ENCODE measurements at regions not wholly inside any gene's neighbourhood (a gene's known extent, or its start where the extent isn't known, plus 50 kb on each side); places are given as distances from the start of the nearest gene placed in this dataset.
"Not testable (repeated sequence)": the region's sequence is repeated elsewhere in the genome, so short reads cannot be mapped to it uniquely, and the experiment has no call there.

- not testable (repeated sequence) for TF ChIP-seq EZH2 (IDR thresholded peaks at IDR 0.05; ENCODE audit: borderline replicate concordance, low read depth, low read length, poor library complexity, severe bottlenecking)
- TF ChIP-seq, protein P1, sequence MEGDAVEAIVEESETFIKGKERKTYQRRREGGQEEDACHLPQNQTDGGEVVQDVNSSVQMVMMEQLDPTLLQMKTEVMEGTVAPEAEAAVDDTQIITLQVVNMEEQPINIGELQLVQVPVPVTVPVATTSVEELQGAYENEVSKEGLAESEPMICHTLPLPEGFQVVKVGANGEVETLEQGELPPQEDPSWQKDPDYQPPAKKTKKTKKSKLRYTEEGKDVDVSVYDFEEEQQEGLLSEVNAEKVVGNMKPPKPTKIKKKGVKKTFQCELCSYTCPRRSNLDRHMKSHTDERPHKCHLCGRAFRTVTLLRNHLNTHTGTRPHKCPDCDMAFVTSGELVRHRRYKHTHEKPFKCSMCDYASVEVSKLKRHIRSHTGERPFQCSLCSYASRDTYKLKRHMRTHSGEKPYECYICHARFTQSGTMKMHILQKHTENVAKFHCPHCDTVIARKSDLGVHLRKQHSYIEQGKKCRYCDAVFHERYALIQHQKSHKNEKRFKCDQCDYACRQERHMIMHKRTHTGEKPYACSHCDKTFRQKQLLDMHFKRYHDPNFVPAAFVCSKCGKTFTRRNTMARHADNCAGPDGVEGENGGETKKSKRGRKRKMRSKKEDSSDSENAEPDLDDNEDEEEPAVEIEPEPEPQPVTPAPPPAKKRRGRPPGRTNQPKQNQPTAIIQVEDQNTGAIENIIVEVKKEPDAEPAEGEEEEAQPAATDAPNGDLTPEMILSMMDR (conservative IDR thresholded peaks at IDR 0.05; ENCODE audit: low read depth, low read length) = 0 out of 2 replicates have a peak, but pooled peaks have one; percentile 26
Observed at GRCh38 chrX:89350024-89350423, 571.7 kb upstream of the TGIF2LX start.
